ENCODE measurements at regions not wholly inside any gene's neighbourhood (a gene's known extent, or its start where the extent isn't known, plus 50 kb on each side); places are given as distances from the start of the nearest gene placed in this dataset.

DNA sequence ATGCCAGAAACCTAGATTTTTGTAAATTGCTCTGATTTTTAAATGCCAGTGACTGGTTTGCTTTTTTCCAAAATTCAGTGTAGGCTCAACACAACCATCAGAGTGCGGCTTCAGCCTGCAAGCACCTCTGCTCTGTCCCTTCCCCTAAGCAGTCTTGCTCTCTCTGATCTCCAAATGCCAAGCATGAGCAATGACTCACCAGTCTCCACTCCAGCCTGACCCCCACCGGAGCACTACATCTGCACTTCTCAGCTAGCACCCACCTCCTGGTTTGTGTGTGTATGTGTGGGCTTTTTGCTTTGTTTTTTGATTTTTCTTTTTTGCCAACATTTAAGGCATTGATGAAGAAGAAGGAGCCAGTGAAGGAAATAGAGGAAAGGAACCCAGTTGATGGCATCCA is 61.4 kb upstream of the ADRA1B start:
- no peak for DNase-seq (ENCODE audit: low spot score)
- no peak overlapping the region for H3K4me3 ChIP-seq (ENCODE audit: low read depth in 1 of 3, low read length in 3 of 3)
- H3K9ac ChIP-seq (ENCODE audit: low read depth in 1 of 2, low read length in 2 of 2): no peak overlapping the region
- no peaks in the 10 kb centered on the region for H3K36me3 ChIP-seq (ENCODE audit: control insufficient read depth in 4 of 4, insufficient read depth in 3 of 4, low read depth in 1 of 4, low read length in 3 of 4)
- WGBS: 92% methylated on average over 2 of the region's 2 CpGs
- TF ChIP-seq JUND (IDR thresholded peaks at IDR 0.05): no peak
- no peak for TF ChIP-seq FOXA1 (IDR thresholded peaks at IDR 0.05)
- TF ChIP-seq, protein P1, sequence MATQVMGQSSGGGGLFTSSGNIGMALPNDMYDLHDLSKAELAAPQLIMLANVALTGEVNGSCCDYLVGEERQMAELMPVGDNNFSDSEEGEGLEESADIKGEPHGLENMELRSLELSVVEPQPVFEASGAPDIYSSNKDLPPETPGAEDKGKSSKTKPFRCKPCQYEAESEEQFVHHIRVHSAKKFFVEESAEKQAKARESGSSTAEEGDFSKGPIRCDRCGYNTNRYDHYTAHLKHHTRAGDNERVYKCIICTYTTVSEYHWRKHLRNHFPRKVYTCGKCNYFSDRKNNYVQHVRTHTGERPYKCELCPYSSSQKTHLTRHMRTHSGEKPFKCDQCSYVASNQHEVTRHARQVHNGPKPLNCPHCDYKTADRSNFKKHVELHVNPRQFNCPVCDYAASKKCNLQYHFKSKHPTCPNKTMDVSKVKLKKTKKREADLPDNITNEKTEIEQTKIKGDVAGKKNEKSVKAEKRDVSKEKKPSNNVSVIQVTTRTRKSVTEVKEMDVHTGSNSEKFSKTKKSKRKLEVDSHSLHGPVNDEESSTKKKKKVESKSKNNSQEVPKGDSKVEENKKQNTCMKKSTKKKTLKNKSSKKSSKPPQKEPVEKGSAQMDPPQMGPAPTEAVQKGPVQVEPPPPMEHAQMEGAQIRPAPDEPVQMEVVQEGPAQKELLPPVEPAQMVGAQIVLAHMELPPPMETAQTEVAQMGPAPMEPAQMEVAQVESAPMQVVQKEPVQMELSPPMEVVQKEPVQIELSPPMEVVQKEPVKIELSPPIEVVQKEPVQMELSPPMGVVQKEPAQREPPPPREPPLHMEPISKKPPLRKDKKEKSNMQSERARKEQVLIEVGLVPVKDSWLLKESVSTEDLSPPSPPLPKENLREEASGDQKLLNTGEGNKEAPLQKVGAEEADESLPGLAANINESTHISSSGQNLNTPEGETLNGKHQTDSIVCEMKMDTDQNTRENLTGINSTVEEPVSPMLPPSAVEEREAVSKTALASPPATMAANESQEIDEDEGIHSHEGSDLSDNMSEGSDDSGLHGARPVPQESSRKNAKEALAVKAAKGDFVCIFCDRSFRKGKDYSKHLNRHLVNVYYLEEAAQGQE (IDR thresholded peaks at IDR 0.05): no peak
- TF ChIP-seq RXRA (IDR thresholded peaks at IDR 0.05): no peak
- no peak for TF ChIP-seq FOXA2 (IDR thresholded peaks at IDR 0.05)
- TF ChIP-seq, protein P2, sequence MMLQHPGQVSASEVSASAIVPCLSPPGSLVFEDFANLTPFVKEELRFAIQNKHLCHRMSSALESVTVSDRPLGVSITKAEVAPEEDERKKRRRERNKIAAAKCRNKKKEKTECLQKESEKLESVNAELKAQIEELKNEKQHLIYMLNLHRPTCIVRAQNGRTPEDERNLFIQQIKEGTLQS (IDR thresholded peaks at IDR 0.05): no peak
- no peak for TF ChIP-seq GABPA (IDR thresholded peaks at IDR 0.05 in 1 of 2, conservative IDR thresholded peaks at IDR 0.05 in 1 of 2)
- no peak for TF ChIP-seq HNF4A (conservative IDR thresholded peaks at IDR 0.05)
- no peak for TF ChIP-seq RAD21 (IDR thresholded peaks at IDR 0.05)
- no peak for TF ChIP-seq HNF4G (IDR thresholded peaks at IDR 0.05)
- TF ChIP-seq SP1 (IDR thresholded peaks at IDR 0.05): no peak
- TF ChIP-seq TAF1 (conservative IDR thresholded peaks at IDR 0.05): no peak
- TF ChIP-seq, protein P3, sequence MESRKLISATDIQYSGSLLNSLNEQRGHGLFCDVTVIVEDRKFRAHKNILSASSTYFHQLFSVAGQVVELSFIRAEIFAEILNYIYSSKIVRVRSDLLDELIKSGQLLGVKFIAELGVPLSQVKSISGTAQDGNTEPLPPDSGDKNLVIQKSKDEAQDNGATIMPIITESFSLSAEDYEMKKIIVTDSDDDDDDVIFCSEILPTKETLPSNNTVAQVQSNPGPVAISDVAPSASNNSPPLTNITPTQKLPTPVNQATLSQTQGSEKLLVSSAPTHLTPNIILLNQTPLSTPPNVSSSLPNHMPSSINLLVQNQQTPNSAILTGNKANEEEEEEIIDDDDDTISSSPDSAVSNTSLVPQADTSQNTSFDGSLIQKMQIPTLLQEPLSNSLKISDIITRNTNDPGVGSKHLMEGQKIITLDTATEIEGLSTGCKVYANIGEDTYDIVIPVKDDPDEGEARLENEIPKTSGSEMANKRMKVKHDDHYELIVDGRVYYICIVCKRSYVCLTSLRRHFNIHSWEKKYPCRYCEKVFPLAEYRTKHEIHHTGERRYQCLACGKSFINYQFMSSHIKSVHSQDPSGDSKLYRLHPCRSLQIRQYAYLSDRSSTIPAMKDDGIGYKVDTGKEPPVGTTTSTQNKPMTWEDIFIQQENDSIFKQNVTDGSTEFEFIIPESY (IDR thresholded peaks at IDR 0.05): no peak
- no peaks in the 10 kb centered on the region for H3K4me1 ChIP-seq (ENCODE audit: control insufficient read depth in 4 of 4, insufficient read depth in 4 of 4, low read length in 3 of 4)
- H3K27me3 ChIP-seq (ENCODE audit: control insufficient read depth in 4 of 4, insufficient read depth in 4 of 4, low read length in 3 of 4): no peaks in the 10 kb centered on the region
- H3K9me3 ChIP-seq (ENCODE audit: control insufficient read depth in 4 of 4, low read length in 3 of 4): no peaks in the 10 kb centered on the region
- no peak overlapping the region for H3K27ac ChIP-seq (ENCODE audit: low read depth in 1 of 2, low read length in 2 of 2)

DNA sequence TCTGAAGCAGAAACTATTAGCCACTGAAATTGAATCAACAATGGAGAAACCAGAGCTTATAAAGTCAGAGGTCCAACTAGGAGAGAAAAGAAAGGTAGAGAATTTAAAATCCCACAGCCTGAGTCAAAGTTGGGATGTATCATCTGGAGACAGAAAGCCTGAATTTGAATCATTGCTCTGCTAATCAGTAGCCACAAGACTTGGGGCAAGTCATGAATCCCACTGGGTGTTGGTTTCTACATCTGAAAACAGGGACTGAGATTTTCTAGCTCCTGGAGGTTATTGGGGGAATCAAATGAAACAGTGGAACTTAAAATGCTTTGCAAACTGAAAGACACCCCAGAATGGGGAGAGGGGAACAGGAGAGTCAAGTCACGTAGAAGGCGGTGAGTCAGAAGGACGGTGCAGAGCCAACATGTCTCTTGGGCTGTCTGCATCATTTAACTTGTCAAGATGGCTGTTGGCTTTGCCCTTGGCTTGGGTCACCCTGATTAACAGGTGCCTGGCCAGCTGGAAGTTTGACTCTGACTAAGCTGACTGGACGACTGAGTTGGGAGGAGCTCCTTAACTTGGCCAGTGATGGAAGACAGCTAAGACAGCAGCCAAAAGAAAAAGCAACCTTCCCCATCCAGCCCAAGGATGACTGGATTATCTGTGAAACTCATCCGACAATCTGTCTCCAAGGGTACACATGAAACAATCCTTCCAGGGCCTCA is 60.6 kb upstream of the ADRA1B start:
- H3K27me3 ChIP-seq (ENCODE audit: control insufficient read depth in 4 of 4, insufficient read depth in 4 of 4, low read length in 3 of 4): no peaks in the 10 kb centered on the region
- no peak overlapping the region for H3K4me3 ChIP-seq (ENCODE audit: low read depth in 1 of 3, low read length in 3 of 3)
- no peaks in the 10 kb centered on the region for H3K9me3 ChIP-seq (ENCODE audit: control insufficient read depth in 4 of 4, low read length in 3 of 4)
- no peak overlapping the region for H3K27ac ChIP-seq (ENCODE audit: low read depth in 1 of 2, low read length in 2 of 2)
- TF ChIP-seq SP1 (IDR thresholded peaks at IDR 0.05) (no peak), EGR1 (IDR thresholded peaks at IDR 0.05; ENCODE audit: low read depth in 2 of 2) (no peak), RAD21 (IDR thresholded peaks at IDR 0.05) (no peak), HNF4A (conservative IDR thresholded peaks at IDR 0.05) (no peak), HNF4G (IDR thresholded peaks at IDR 0.05) (no peak), FOXA1 (IDR thresholded peaks at IDR 0.05) (no peak), JUND (IDR thresholded peaks at IDR 0.05) (no peak), GABPA (IDR thresholded peaks at IDR 0.05 in 1 of 2, conservative IDR thresholded peaks at IDR 0.05 in 1 of 2) (no peak), FOXA2 (IDR thresholded peaks at IDR 0.05) (no peak), YY1 (IDR thresholded peaks at IDR 0.05) (no peak)
- TF ChIP-seq, protein P4, sequence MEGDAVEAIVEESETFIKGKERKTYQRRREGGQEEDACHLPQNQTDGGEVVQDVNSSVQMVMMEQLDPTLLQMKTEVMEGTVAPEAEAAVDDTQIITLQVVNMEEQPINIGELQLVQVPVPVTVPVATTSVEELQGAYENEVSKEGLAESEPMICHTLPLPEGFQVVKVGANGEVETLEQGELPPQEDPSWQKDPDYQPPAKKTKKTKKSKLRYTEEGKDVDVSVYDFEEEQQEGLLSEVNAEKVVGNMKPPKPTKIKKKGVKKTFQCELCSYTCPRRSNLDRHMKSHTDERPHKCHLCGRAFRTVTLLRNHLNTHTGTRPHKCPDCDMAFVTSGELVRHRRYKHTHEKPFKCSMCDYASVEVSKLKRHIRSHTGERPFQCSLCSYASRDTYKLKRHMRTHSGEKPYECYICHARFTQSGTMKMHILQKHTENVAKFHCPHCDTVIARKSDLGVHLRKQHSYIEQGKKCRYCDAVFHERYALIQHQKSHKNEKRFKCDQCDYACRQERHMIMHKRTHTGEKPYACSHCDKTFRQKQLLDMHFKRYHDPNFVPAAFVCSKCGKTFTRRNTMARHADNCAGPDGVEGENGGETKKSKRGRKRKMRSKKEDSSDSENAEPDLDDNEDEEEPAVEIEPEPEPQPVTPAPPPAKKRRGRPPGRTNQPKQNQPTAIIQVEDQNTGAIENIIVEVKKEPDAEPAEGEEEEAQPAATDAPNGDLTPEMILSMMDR (IDR thresholded peaks at IDR 0.05; ENCODE audit: low read depth, low read length, missing input control): no peak
- TF ChIP-seq, protein P5, sequence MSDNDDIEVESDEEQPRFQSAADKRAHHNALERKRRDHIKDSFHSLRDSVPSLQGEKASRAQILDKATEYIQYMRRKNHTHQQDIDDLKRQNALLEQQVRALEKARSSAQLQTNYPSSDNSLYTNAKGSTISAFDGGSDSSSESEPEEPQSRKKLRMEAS (IDR thresholded peaks at IDR 0.05): no peak
- TF ChIP-seq, protein P3 (IDR thresholded peaks at IDR 0.05): no peak
- no peaks in the 10 kb centered on the region for H3K4me1 ChIP-seq (ENCODE audit: control insufficient read depth in 4 of 4, insufficient read depth in 4 of 4, low read length in 3 of 4)
- DNase-seq (ENCODE audit: low spot score): no peak
- no peak overlapping the region for H3K9ac ChIP-seq (ENCODE audit: low read depth in 1 of 2, low read length in 2 of 2)
- no peaks in the 10 kb centered on the region for H3K36me3 ChIP-seq (ENCODE audit: control insufficient read depth in 4 of 4, insufficient read depth in 3 of 4, low read depth in 1 of 4, low read length in 3 of 4)
- WGBS: 86% methylated on average over 5 of the region's 5 CpGs
